ENCODE measurements at regions not wholly inside any gene's neighbourhood (a gene's known extent, or its start where the extent isn't known, plus 50 kb on each side); places are given as distances from the start of the nearest gene placed in this dataset.

GRCh38 chr4:66849596-66849995 lies 695.7 kb downstream of the CENPC start:
- H3K4me2 ChIP-seq (ENCODE audit: low read length), result no peak overlapping the region
- no peaks in the 10 kb centered on the region for H3K9me3 ChIP-seq (ENCODE audit: control insufficient read depth, insufficient read depth, low read length)
- H3K36me3 ChIP-seq (ENCODE audit: control insufficient read depth, low read length), result no peaks in the 10 kb centered on the region
- H4K20me1 ChIP-seq (ENCODE audit: control insufficient read depth, insufficient read depth, low read depth, low read length), result no peaks in the 10 kb centered on the region
- no peak for TF ChIP-seq CTCF (IDR thresholded peaks at IDR 0.05; ENCODE audit: low read depth, low read length, poor library complexity, severe bottlenecking)
- TF ChIP-seq EZH2phosphoT487 (IDR thresholded peaks at IDR 0.05; ENCODE audit: borderline replicate concordance, low read length), result no peak
- no peaks in the 10 kb centered on the region for H3K79me2 ChIP-seq (ENCODE audit: control insufficient read depth, low read length)
- H3F3A ChIP-seq (ENCODE audit: control insufficient read depth, insufficient read depth), result no peaks in the 10 kb centered on the region
- no peak overlapping the region for H3K4me3 ChIP-seq (ENCODE audit: low read length)
- H3K9me2 ChIP-seq (replicated peaks; ENCODE audit: control insufficient read depth, low read length), result no peaks in the 10 kb centered on the region
- no peaks in the 10 kb centered on the region for H3K27me3 ChIP-seq (ENCODE audit: control insufficient read depth, low read length)
- H3K4me1 ChIP-seq (ENCODE audit: control insufficient read depth, low read length), result no peaks in the 10 kb centered on the region
- no peak overlapping the region for H3K27ac ChIP-seq (ENCODE audit: low read depth, low read length)

GRCh38 chr4:66842724-66843088 lies 702.6 kb downstream of the CENPC start:
- H3K4me2 ChIP-seq (ENCODE audit: low read length), result no peak overlapping the region
- TF ChIP-seq CTCF (IDR thresholded peaks at IDR 0.05; ENCODE audit: low read depth, low read length, poor library complexity, severe bottlenecking) (no peak), EZH2phosphoT487 (IDR thresholded peaks at IDR 0.05; ENCODE audit: borderline replicate concordance, low read length) (no peak)

GRCh38 chr4:66842026-66842723 lies 703.1 kb downstream of the CENPC start:
- no peak overlapping the region for H3K27ac ChIP-seq (ENCODE audit: low read depth, low read length)
- no peaks in the 10 kb centered on the region for H3K27me3 ChIP-seq (ENCODE audit: control insufficient read depth, low read length)
- H3K4me1 ChIP-seq (ENCODE audit: control insufficient read depth, low read length), result no peaks in the 10 kb centered on the region
- H3K9me2 ChIP-seq (replicated peaks; ENCODE audit: control insufficient read depth, low read length), result no peaks in the 10 kb centered on the region
- no peak overlapping the region for H3K4me2 ChIP-seq (ENCODE audit: low read length)
- no peaks in the 10 kb centered on the region for H3K79me2 ChIP-seq (ENCODE audit: control insufficient read depth, low read length)
- H3K36me3 ChIP-seq (ENCODE audit: control insufficient read depth, low read length), result no peaks in the 10 kb centered on the region
- no peaks in the 10 kb centered on the region for H3K9me3 ChIP-seq (ENCODE audit: control insufficient read depth, insufficient read depth, low read length)
- no peak overlapping the region for H3K4me3 ChIP-seq (ENCODE audit: low read length)
- no peaks in the 10 kb centered on the region for H3F3A ChIP-seq (ENCODE audit: control insufficient read depth, insufficient read depth)
- TF ChIP-seq CTCF (IDR thresholded peaks at IDR 0.05; ENCODE audit: low read depth, low read length, poor library complexity, severe bottlenecking) (no peak), EZH2phosphoT487 (IDR thresholded peaks at IDR 0.05; ENCODE audit: borderline replicate concordance, low read length) (no peak)
- no peaks in the 10 kb centered on the region for H4K20me1 ChIP-seq (ENCODE audit: control insufficient read depth, insufficient read depth, low read depth, low read length)

More at GRCh38 chr4:66842724-66843088, 702.6 kb downstream of the CENPC start:
- Histone ChIP-seq H3K36me3 (ENCODE audit: control insufficient read depth, low read length) (no peaks in the 10 kb centered on the region), H3K27ac (ENCODE audit: low read depth, low read length) (no peak overlapping the region), H4K20me1 (ENCODE audit: control insufficient read depth, insufficient read depth, low read depth, low read length) (no peaks in the 10 kb centered on the region), H3F3A (ENCODE audit: control insufficient read depth, insufficient read depth) (no peaks in the 10 kb centered on the region), H3K79me2 (ENCODE audit: control insufficient read depth, low read length) (no peaks in the 10 kb centered on the region), H3K27me3 (ENCODE audit: control insufficient read depth, low read length) (no peaks in the 10 kb centered on the region), H3K9me2 (replicated peaks; ENCODE audit: control insufficient read depth, low read length) (no peaks in the 10 kb centered on the region), H3K9me3 (ENCODE audit: control insufficient read depth, insufficient read depth, low read length) (no peaks in the 10 kb centered on the region), H3K4me1 (ENCODE audit: control insufficient read depth, low read length) (no peaks in the 10 kb centered on the region), H3K4me3 (ENCODE audit: low read length) (no peak overlapping the region)
